GM12801 (cell line): ENCODE measurements at regions not wholly inside any gene's neighbourhood (a gene's known extent, or its start where the extent isn't known, plus 50 kb on each side); places are given as distances from the start of the nearest gene placed in this dataset.

Experiments
- CTCF ChIP-seq: IDR thresholded peaks from one replicate; pipeline ENCODE4 v1.5.1; 2011; ENCODE audit warnings: control low read depth; ENCODE audit not compliant: insufficient read length; ENCODE audit errors: extremely low read depth

- no peak for TF ChIP-seq CTCF
These were observed 468.4 kb downstream of the FOXO1 start for GRCh38 chr13:40197936-40198595.

GRCh38 chr13:40200273-40200978 is 466.0 kb downstream of the FOXO1 start:
- TF ChIP-seq CTCF, result no peak

- no peak for TF ChIP-seq CTCF
These were observed 462.2 kb downstream of the FOXO1 start for GRCh38 chr13:40204246-40204645.

GRCh38 chr13:40205771-40206240 is 460.6 kb downstream of the FOXO1 start:
- no peak for TF ChIP-seq CTCF

GRCh38 chr13:40206241-40207000 is 460.0 kb downstream of the FOXO1 start:
- no peak for TF ChIP-seq CTCF

- TF ChIP-seq CTCF, result no peak
These were observed 459.4 kb downstream of the FOXO1 start for GRCh38 chr13:40207001-40207478.

GRCh38 chr13:40208517-40208916 is 457.9 kb downstream of the FOXO1 start:
- no peak for TF ChIP-seq CTCF
